HUES64 (cell line): ENCODE measurements at regions not wholly inside any gene's neighbourhood (a gene's known extent, or its start where the extent isn't known, plus 50 kb on each side); places are given as distances from the start of the nearest gene placed in this dataset.

ENCODE experiments used
- H3K27ac ChIP-seq: 2 replicates; pipeline ENCODE4 v1.7.0; 2013; ENCODE audit warnings: low read depth, low read length, inconsistent platforms
- H3K27me3 ChIP-seq: 2 replicates; pipeline ENCODE4 v1.6.1; 2013; ENCODE audit warnings: mild to moderate bottlenecking, low read length; ENCODE audit not compliant: insufficient read depth
- H3K36me3 ChIP-seq: 2 replicates; pipeline ENCODE4 v1.6.1; 2013; ENCODE audit warnings: mild to moderate bottlenecking, low read length; ENCODE audit not compliant: insufficient read depth
- H3K4me1 ChIP-seq: 2 replicates; pipeline ENCODE4 v1.6.1; 2013; ENCODE audit warnings: mild to moderate bottlenecking, low read length, moderate library complexity; ENCODE audit not compliant: insufficient read depth
- H3K4me3 ChIP-seq: 2 replicates; pipeline ENCODE4 v1.5.1; 2013; ENCODE audit warnings: mild to moderate bottlenecking, low read length, moderate library complexity
- H3K9ac ChIP-seq: 2 replicates; pipeline ENCODE4 v1.6.1; 2013; ENCODE audit warnings: mild to moderate bottlenecking, low read depth, low read length
- H3K9me3 ChIP-seq: 2 replicates; pipeline ENCODE4 v1.6.1; 2013; ENCODE audit warnings: low read depth, low read length; ENCODE audit not compliant: insufficient read depth
- WGBS: fragments of 150-250, 120-280 bp; methylation state at CpG from one replicate; pipeline ENCODE4 v1.1.7; 2013; ENCODE audit warnings: missing lambda C conversion rate; 5-methylcytosine and 5-hydroxymethylcytosine counted together

DNA sequence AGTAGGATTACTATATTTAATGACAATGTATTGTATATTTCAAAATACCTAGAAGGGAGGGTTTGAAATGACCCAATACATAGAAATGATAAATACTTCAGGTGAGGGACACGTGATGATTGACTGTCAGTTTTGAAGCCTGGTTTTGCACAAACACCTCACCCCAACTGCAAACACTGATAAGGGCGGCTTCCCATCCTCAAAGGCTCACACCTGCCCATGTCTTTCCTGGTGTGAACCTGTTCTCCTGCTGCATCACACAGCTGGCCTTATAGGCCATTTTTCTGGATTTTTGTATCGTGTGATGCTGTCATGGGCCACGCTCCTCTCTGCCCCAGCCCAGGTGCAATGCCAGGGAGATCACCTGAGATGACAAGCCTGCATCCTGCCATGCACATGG, 166.5 kb upstream of the NCK2 start:
- no peak overlapping the region for H3K9ac ChIP-seq
- H3K9me3 ChIP-seq = no peaks in the 10 kb centered on the region
- no peaks in the 10 kb centered on the region for H3K27me3 ChIP-seq
- no peak overlapping the region for H3K4me3 ChIP-seq
- H3K4me1 ChIP-seq = peaks cover 11% of the 10 kb centered on the region
- no peak overlapping the region for H3K27ac ChIP-seq
- H3K36me3 ChIP-seq = no peaks in the 10 kb centered on the region
- WGBS = 73% methylated on average over 4 of the region's 4 CpGs

DNA sequence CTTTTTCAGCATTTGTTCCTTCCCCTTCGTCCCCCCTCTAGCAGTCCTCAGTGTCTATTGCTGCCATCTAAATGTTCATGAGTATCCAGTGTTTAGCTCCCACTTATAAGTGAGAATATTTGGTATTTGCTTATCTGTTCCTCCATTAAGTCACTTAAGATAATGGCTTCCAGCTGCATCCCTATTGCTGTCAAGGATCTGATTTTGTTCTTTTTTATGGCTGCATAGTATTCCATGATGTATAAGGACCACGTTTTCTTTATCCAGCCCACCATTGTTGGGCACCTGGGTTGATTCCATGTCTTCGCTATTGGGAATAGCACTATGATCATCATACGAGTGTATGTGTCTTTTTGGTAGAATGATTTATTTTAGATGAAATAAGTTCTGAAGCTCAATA, 166.9 kb upstream of the NCK2 start:
- H3K9ac ChIP-seq = no peak overlapping the region
- no peak overlapping the region for H3K27ac ChIP-seq
- no peaks in the 10 kb centered on the region for H3K36me3 ChIP-seq

DNA sequence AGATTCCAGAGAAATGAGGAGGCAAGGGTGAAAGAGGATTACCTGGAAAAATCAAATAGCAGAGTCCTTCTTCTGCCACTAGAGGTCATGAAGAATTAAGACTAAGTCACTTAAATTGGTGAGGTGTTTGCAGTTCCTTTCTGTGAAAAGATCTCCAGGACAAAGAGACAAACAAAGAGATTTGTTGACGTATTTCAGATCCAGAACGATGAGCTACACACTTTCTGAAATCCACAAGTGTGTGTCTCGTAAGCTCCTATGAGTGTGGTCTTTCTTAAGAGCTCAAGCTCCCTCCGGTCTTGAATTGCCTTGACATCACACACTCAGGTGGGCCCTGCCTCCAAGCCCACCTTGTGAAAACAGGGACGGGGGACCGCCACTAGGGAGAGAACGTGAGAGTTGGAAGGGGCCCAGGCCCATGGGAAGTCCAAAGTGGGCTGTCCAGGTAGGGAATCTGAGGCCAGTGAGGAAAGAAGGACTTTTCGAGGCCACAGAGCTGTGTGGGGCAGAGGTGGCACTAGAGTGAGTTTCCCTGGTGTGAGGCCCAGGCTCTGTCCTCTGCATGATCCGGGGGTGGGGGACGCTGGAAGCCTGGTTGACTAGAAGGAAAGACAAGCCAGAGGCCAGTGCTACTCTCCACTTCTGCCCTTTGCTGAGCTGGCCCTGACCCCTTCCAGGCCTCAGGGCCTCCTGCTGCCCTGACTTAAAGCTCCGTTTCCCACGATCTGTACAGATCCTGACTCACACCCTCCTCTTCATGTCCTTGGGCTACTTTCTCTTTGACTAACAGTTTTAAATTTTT, 168.1 kb upstream of the NCK2 start:
- WGBS = 66% methylated on average over 12 of the region's 12 CpGs
- Histone ChIP-seq H3K36me3 (no peaks in the 10 kb centered on the region), H3K9ac (no peak overlapping the region), H3K4me1 (peaks cover 4% of the 10 kb centered on the region), H3K27ac (no peak overlapping the region), H3K4me3 (no peak overlapping the region), H3K9me3 (no peaks in the 10 kb centered on the region), H3K27me3 (no peaks in the 10 kb centered on the region)

More for the DNA sequence above, 166.9 kb upstream of the NCK2 start:
- no peak overlapping the region for H3K4me3 ChIP-seq
- WGBS = 69% methylated on average over 4 of the region's 4 CpGs
- peaks cover 7% of the 10 kb centered on the region for H3K4me1 ChIP-seq
- H3K9me3 ChIP-seq = no peaks in the 10 kb centered on the region
- H3K27me3 ChIP-seq = no peaks in the 10 kb centered on the region

DNA sequence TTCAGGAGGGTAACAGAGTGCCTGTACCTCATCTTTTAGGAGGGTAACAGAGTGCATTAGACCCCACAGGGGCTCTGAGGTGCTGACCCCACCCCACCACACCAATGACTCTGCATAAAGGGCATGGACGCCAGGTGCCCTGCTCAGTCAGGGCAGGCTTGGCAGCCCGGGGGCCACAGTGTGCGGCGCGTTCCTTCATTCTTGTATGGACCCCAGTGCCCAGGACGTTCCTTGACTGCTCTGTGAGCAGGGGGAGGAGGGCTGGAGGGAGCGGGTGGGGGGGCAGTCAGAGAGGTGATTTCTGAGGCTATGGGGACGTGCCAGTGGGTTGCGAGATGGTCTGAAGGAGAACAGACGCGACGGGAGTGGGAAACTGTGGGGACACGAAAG, 168.7 kb upstream of the NCK2 start:
- H3K9ac ChIP-seq = no peak overlapping the region
- H3K4me3 ChIP-seq = no peak overlapping the region
- H3K27ac ChIP-seq = no peak overlapping the region
- 66% methylated on average over 13 of the region's 13 CpGs for whole genome bisulfite sequencing
- peaks cover 4% of the 10 kb centered on the region for H3K4me1 ChIP-seq
- H3K27me3 ChIP-seq = no peaks in the 10 kb centered on the region
- H3K36me3 ChIP-seq = no peaks in the 10 kb centered on the region
- H3K9me3 ChIP-seq = no peaks in the 10 kb centered on the region

DNA sequence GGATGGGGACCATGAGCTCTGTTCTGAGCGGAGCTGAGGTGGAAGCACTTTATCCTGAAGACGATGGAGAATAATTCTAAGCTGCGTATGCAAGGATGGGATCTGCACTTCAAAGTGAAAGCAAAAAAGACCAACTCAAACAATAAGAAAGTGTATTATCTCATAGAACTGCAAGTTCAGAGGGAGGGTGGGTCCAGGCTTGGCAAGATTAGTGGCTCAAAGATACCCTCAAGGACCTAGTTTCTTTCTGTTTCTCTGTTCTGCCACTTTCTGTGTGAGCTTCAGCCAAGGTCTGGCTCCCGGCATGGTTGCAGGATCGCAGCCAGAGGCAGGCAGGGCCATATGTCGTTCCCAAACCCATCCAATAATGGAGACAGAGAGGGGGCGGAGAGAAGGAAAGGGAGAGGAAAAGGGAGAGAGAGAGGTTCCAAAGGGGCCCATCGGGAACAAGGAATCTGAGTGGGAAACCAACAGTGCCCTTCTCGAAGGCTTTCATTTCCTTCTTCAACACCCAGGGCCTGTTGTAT, 169.2 kb upstream of the NCK2 start:
- no peak overlapping the region for H3K4me3 ChIP-seq
- H3K27ac ChIP-seq = no peak overlapping the region
- 85% methylated on average over 9 of the region's 9 CpGs for WGBS
- peaks cover 4% of the 10 kb centered on the region for H3K4me1 ChIP-seq
- H3K9me3 ChIP-seq = no peaks in the 10 kb centered on the region
- H3K36me3 ChIP-seq = no peaks in the 10 kb centered on the region
- no peaks in the 10 kb centered on the region for H3K27me3 ChIP-seq
- H3K9ac ChIP-seq = no peak overlapping the region

DNA sequence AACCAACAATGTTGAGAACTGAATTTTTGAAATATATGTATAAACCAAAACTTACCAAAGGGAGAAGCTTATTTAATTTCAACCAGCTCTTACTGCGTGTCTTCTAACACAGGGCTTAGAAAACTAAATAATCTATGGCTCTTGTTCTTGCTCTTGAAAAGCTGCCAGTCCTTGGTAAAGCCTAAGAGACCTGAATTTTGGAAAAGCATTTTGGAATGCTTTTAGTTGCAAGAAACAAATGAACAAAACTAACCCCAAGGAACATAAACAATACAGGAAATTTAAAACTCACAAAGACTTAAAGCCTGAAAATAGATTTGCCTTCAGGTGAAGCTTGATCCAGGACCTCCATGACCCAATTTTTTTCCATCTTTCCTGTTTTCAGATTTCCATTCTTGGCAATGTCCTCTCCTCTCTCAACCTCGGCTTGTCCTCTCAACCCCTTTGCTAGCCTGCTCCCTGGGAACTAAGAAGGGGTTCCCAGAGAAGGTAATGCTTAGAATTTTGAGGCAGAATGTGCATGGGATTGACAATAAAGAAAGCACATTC, 169.8 kb upstream of the NCK2 start:
- Histone ChIP-seq H3K9ac (no peak overlapping the region), H3K27ac (no peak overlapping the region), H3K4me1 (peaks cover 4% of the 10 kb centered on the region), H3K27me3 (no peaks in the 10 kb centered on the region), H3K9me3 (no peaks in the 10 kb centered on the region), H3K36me3 (no peaks in the 10 kb centered on the region), H3K4me3 (no peak overlapping the region)
- WGBS = 94% methylated on average over 2 of the region's 2 CpGs

DNA sequence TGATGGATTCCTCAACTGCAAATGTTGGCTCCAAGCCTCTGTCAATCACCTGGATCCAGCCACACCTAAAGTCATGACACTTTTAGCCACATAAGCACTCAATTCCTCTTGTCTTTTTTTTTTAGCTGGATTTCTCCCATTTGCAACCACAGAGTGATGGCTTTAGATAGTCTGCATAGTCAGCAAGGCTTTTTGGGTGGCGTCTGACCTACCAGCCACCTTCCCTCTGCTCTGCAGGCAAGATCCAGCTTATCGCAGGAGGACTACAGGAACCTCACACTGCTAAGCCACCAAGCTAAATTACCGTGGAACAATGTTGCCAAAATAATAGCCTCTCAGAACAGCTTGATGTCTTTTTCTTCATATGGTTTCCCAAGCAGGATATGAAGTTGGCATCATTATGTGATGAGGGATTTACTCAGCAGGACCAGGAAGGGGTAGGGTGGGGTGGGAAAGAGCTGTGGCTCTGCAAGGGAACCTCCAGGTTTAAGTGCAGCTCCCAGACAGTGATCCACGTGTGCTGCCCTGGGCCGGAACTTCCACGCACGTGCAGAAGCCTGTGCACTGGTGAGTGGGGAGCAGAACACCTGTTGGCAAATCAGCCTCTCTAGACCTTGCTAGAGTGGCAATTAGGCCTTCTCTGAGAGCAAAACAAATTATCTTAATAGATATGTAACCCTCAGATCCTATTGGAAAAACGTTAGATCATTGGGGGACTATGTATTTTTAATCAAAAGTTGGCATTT, 170.6 kb upstream of the NCK2 start:
- no peaks in the 10 kb centered on the region for H3K27me3 ChIP-seq
- peaks cover 4% of the 10 kb centered on the region for H3K4me1 ChIP-seq
- H3K9ac ChIP-seq = no peak overlapping the region
- no peaks in the 10 kb centered on the region for H3K9me3 ChIP-seq
- WGBS = 89% methylated on average over 8 of the region's 8 CpGs
- H3K36me3 ChIP-seq = no peaks in the 10 kb centered on the region
- no peak overlapping the region for H3K27ac ChIP-seq
- H3K4me3 ChIP-seq = no peak overlapping the region

DNA sequence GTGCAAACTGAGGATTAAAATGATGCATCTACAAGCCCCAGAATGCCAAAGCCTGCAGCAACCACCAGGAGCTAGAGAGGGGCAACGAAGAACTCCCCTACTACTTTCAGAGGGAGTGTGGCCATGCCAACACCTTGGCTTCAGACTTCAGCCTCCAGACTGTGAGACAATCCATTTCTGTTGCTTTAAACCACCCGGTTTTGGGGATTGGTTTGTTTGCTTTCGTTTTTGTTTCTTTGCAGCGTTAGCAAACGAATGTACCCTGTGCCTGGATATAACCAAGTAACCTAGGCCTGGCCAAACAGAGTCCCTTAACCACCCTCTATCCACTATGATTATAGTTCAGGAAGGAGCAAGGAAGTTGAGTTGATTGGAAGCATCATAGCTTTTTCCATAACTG, 171.2 kb upstream of the NCK2 start:
- WGBS = 86% methylated on average over 5 of the region's 5 CpGs
- no peak overlapping the region for H3K9ac ChIP-seq

DNA sequence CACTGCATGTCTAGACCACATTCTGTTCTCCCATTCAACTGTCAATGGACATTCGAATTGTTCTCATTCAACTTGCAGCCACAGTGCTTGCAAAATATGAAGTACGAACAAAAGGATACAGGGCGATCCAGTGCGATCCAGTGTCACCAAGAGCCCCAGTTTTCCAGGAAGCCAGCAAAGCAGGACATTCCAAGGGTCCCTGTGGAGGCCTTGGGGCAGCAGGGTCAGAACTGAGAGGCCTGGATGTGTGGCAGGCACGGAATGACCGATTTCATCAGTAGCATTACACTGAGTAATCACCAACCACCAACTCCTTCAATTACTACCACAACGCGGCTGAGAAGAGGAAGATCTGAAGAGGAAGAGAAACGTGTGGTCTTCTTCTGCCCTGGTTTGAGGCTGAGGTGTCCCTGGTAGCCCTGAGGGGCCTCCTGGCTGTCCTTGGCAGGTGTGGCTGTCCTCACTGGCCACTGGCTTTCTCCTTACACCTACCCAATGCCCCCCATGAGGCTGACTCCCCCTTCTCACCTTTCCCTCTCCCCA, 172.7 kb upstream of the FHL2 start:
- Histone ChIP-seq H3K9ac (no peak overlapping the region), H3K4me1 (peaks cover 2% of the 10 kb centered on the region), H3K27ac (no peak overlapping the region), H3K27me3 (no peaks in the 10 kb centered on the region), H3K36me3 (no peaks in the 10 kb centered on the region), H3K9me3 (no peaks in the 10 kb centered on the region), H3K4me3 (no peak overlapping the region)
- 94% methylated on average over 9 of the region's 9 CpGs for WGBS

More for the DNA sequence above, 171.2 kb upstream of the NCK2 start:
- Histone ChIP-seq H3K27ac (no peak overlapping the region), H3K4me1 (peaks cover 4% of the 10 kb centered on the region), H3K27me3 (no peaks in the 10 kb centered on the region), H3K4me3 (no peak overlapping the region), H3K9me3 (no peaks in the 10 kb centered on the region), H3K36me3 (no peaks in the 10 kb centered on the region)

DNA sequence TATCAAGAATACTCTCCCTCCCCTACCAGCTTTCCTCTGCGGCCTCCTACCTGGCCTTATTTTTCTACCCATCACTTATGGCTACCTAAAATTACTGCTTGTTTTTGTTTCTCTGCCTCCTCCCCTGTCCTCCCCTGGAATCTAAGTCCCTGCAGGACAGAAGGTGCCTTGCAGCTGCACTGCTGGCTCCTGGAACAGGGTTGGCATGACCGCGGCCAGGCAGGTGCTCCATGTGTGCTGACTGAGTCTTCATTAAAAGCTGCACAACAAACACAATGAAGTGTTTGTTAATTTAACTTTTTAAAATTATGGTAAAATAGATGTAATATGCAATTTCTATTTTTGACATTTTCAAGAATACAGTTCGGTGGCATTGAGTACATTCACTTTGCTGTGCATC, 171.9 kb upstream of the FHL2 start:
- no peaks in the 10 kb centered on the region for H3K4me1 ChIP-seq
- no peak overlapping the region for H3K27ac ChIP-seq
- no peak overlapping the region for H3K9ac ChIP-seq
- H3K9me3 ChIP-seq = no peaks in the 10 kb centered on the region
- H3K4me3 ChIP-seq = no peak overlapping the region
- H3K36me3 ChIP-seq = no peaks in the 10 kb centered on the region
- 94% methylated on average over 4 of the region's 4 CpGs for WGBS
- H3K27me3 ChIP-seq = no peaks in the 10 kb centered on the region

DNA sequence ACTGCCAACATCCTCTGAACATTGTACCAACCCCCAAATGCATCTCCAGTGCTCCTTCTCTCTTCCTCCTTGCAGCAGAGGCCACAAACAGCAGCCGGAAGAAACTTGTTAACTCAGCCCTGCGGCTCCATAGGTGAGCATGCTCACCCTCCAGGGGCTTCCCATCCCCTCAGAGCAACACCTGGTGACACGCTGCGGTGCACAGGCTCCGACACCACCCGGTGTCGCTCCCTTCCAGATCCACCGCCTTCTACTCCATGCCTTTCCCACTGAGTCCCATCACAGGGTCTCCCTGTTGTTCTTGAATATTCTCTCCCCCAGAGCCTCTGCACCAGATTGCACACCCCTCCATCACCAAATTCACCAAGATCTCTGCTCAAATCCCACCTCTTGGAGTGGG, 171.5 kb upstream of the FHL2 start:
- H3K4me1 ChIP-seq = no peaks in the 10 kb centered on the region
- H3K36me3 ChIP-seq = no peaks in the 10 kb centered on the region
- no peaks in the 10 kb centered on the region for H3K27me3 ChIP-seq
- H3K4me3 ChIP-seq = no peak overlapping the region
- H3K9ac ChIP-seq = no peak overlapping the region
- WGBS = 95% methylated on average over 8 of the region's 8 CpGs
- no peak overlapping the region for H3K27ac ChIP-seq
- no peaks in the 10 kb centered on the region for H3K9me3 ChIP-seq
